Testis (tissue), 2 donors: ENCODE measurements at regions not wholly inside any gene's neighbourhood (a gene's known extent, or its start where the extent isn't known, plus 50 kb on each side); places are given as distances from the start of the nearest gene placed in this dataset.

ENCODE experiments used
- POLR2A ChIP-seq: fragments of 450-650 bp; IDR thresholded peaks from one replicate; pipeline ENCODE4 v1.6.1; 2017; ENCODE audit warnings: antibody characterized with exemption, mild to moderate bottlenecking, moderate library complexity
- TF ChIP-seq, protein P1 (sequence below), 3 experiments: fragments of 450-650 bp in 2 of 3; fragments of 200-600 bp in 1 of 3; sonication (generic) in 1 of 3; IDR thresholded peaks; one replicate each; pipeline ENCODE4 v1.5.1; 2016 to 2019; ENCODE audit warnings: antibody characterized with exemption in 3 of 3, mild to moderate bottlenecking in 2 of 3, moderate library complexity in 1 of 3

DNA sequence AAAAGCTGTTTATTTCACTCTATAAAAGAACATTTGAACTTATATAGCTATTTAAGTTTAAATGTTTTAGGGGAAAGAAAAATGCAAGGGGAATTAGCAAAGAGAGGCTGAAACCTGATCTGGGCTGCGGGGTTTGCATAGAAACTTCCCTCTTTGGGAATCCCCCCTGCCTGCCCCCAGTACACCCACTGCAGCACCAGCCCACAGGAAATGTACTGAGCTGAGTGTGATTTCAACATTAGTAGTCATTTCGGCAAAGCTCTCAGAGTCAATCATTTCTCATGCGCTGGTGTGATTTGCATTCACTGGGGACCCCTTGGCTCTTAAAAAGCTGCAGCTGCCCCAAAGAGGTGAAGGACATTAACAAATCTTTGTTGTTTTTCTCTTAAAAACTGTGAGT lies 859.4 kb downstream of the MAFB start:
- TF ChIP-seq, protein P1, sequence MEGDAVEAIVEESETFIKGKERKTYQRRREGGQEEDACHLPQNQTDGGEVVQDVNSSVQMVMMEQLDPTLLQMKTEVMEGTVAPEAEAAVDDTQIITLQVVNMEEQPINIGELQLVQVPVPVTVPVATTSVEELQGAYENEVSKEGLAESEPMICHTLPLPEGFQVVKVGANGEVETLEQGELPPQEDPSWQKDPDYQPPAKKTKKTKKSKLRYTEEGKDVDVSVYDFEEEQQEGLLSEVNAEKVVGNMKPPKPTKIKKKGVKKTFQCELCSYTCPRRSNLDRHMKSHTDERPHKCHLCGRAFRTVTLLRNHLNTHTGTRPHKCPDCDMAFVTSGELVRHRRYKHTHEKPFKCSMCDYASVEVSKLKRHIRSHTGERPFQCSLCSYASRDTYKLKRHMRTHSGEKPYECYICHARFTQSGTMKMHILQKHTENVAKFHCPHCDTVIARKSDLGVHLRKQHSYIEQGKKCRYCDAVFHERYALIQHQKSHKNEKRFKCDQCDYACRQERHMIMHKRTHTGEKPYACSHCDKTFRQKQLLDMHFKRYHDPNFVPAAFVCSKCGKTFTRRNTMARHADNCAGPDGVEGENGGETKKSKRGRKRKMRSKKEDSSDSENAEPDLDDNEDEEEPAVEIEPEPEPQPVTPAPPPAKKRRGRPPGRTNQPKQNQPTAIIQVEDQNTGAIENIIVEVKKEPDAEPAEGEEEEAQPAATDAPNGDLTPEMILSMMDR (IDR thresholded peaks at IDR 0.05), result no peak
- no peak for TF ChIP-seq POLR2A
